Caco-2 (cell line): ENCODE measurements at regions not wholly inside any gene's neighbourhood (a gene's known extent, or its start where the extent isn't known, plus 50 kb on each side); places are given as distances from the start of the nearest gene placed in this dataset.

Source experiments
- BruUV-seq: library from RNA; stranded (reverse); fragments of 400-500 nt; replicated peaks from 2 replicates; lab custom pipeline; 2021; lab: Mats Ljungman, UMichigan
- CTCF ChIA-PET: fragments of 300-600 bp; sonication (Branson Sonifier 250); formaldehyde crosslinking; loops from one replicate; lab custom pipeline; 2022; ENCODE audit warnings: antibody characterized with exemption; lab: Charles Lee
- POLR2A ChIA-PET: fragments of 300-600 bp; sonication (Branson Sonifier 250); formaldehyde crosslinking; loops from one replicate; lab custom pipeline; 2022; ENCODE audit warnings: antibody characterized with exemption; lab: Charles Lee
- DNase-seq, 2 experiments: peaks; one replicate each; pipeline versions ENCODE4 v3.0.0 to v3.0.0-alpha.2; 2020 to 2022
- H3K27me3 ChIP-seq: replicated peaks from 2 replicates; pipeline ENCODE4 v1.6.0; 2011; ENCODE audit warnings: low read length; ENCODE audit not compliant: control insufficient read depth, insufficient read depth
- H3K36me3 ChIP-seq: 2 replicates; pipeline ENCODE4 v1.5.1; 2011; ENCODE audit warnings: low read length; ENCODE audit not compliant: control insufficient read depth, insufficient read depth
- H3K4me1 ChIP-seq: fragments of 250-450 bp; sonication (Bioruptor Pico); 2 replicates; pipeline ENCODE4 v1.5.1; 2020; ENCODE audit warnings: mild to moderate bottlenecking
- H3K4me3 ChIP-seq: 2 replicates; pipeline ENCODE4 v1.5.1; 2011; ENCODE audit warnings: low read depth, mild to moderate bottlenecking, control low read depth, low read length
- H3K9me3 ChIP-seq: fragments of 250-450 bp; sonication (Bioruptor Pico); 2 replicates; pipeline ENCODE4 v1.5.1; 2020; ENCODE audit warnings: mild to moderate bottlenecking, moderate library complexity
- H3K27ac Mint-ChIP-seq: one replicate; pipeline ENCODE4 v1.8.0; 2022; ENCODE audit warnings: mixed read lengths; ENCODE audit not compliant: unreplicated experiment
- H3K27me3 Mint-ChIP-seq: one replicate; pipeline ENCODE4 v1.8.0; 2022; ENCODE audit warnings: mixed read lengths; ENCODE audit not compliant: insufficient read depth, unreplicated experiment
- H3K36me3 Mint-ChIP-seq: one replicate; pipeline ENCODE4 v1.8.0; 2022; ENCODE audit warnings: mild to moderate bottlenecking, mixed read lengths; ENCODE audit not compliant: insufficient read depth, unreplicated experiment
- H3K4me1 Mint-ChIP-seq: one replicate; pipeline ENCODE4 v1.8.0; 2022; ENCODE audit warnings: low read depth, mixed read lengths; ENCODE audit not compliant: unreplicated experiment
- H3K4me3 Mint-ChIP-seq: one replicate; pipeline ENCODE4 v1.8.0; 2022; ENCODE audit warnings: mild to moderate bottlenecking, moderate library complexity, mixed read lengths; ENCODE audit not compliant: unreplicated experiment
- H3K9me3 Mint-ChIP-seq: one replicate; pipeline ENCODE4 v1.8.0; 2022; ENCODE audit warnings: mixed read lengths; ENCODE audit not compliant: unreplicated experiment
- CTCF ChIP-seq, 2 experiments: fragments of 200-600 bp in 1 of 2; IDR thresholded peaks; 1 replicate in 1 of 2; 2 replicates in 1 of 2; pipeline versions ENCODE4 v1.5.1 to v1.8.0; 2011 to 2022; ENCODE audit warnings: antibody characterized with exemption in 1 of 2, control low read depth in 1 of 2, inconsistent platforms in 1 of 2, low read depth in 1 of 2, low read length in 1 of 2, mild to moderate bottlenecking in 1 of 2, moderate library complexity in 1 of 2; ENCODE audit not compliant: insufficient read depth in 1 of 2, severe bottlenecking in 1 of 2, unreplicated experiment in 1 of 2
- intact Hi-C: fragments of 100-400 bp; cut with micrococcal nuclease; formaldehyde crosslinking; loops from one replicate; pipeline ENCODE4 v1.10.0; 2022; ENCODE audit not compliant: unreplicated experiment

DNA sequence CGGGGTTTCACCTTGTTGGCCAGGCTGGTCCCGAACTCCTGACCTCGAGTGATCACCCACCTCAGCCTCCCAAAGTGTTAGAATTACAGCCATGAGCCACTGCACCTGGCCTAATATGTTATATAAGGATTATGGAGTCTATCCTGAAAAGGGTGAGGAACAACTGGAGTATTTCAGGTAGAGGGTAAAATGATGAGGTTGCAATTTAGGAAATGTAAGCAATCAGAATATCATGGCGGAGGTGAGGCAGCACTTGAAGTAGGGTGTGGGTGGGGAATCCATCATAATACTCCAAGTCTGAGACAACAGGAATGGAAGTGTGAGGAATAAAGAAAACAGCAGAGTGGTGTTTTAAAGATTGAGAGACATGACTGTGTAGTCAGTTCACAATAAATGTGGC is 582.2 kb downstream of the FGF9 start:
- no peak for DNase-seq
- Mint-ChIP-seq H3K4me3 (no peak overlapping the region), H3K9me3 (no peaks in the 10 kb centered on the region), H3K27me3 (no peaks in the 10 kb centered on the region), H3K4me1 (no peaks in the 10 kb centered on the region), H3K27ac (no peak overlapping the region), H3K36me3 (no peaks in the 10 kb centered on the region)
- Histone ChIP-seq H3K36me3 (no peaks in the 10 kb centered on the region), H3K27me3 (no peaks in the 10 kb centered on the region), H3K4me1 (no peaks in the 10 kb centered on the region), H3K9me3 (no peaks in the 10 kb centered on the region), H3K4me3 (no peak overlapping the region)
- intact Hi-C loops, result no loop called here
- CTCF ChIA-PET, result no interaction called here
- TF ChIP-seq CTCF (IDR thresholded peaks at IDR 0.05; ENCODE audit: insufficient read depth in 1 of 2, low read depth in 1 of 2, low read length in 1 of 2, severe bottlenecking in 1 of 2, unreplicated experiment in 1 of 2), result no peak
- POLR2A ChIA-PET, result no interaction called here
- no TSS peak for BruUV-seq

DNA sequence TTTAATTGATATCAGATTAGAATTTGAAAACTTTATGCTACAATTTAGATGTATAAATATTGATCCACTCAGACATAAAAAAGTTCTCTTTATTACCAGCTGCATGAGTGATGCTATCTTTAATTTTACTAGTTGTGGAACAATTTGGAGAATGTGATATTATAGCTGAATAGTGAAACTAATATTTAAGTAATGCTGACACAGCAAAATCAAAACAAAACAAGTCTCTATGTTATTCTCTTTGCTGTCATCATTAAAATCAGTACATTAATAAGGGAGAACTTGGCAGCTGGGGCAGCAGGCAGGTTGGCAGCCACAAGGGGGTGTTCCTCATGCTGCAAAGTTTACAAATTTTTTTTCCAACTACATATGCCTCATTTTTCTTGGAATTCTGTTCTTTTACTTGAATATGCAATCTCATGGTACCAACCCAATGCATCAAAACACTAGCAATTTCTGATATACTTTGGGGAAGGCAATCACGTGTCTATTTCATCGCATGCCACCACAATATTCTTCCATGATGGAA is 585.3 kb downstream of the FGF9 start:
- ChIA-PET CTCF (no interaction called here), POLR2A (no interaction called here)
- no peaks in the 10 kb centered on the region for H3K36me3 ChIP-seq
- no peaks in the 10 kb centered on the region for H3K27me3 ChIP-seq
- no TSS peak for BruUV-seq
- peak in 1 of 2 experiments; percentile 47 for TF ChIP-seq CTCF (IDR thresholded peaks at IDR 0.05; ENCODE audit: insufficient read depth in 1 of 2, low read depth in 1 of 2, low read length in 1 of 2, severe bottlenecking in 1 of 2, unreplicated experiment in 1 of 2)
- DNase-seq, result no peak
- intact Hi-C loops, result no loop called here
- no peaks in the 10 kb centered on the region for H3K4me1 Mint-ChIP-seq
- no peak overlapping the region for H3K4me3 Mint-ChIP-seq
- no peaks in the 10 kb centered on the region for H3K9me3 ChIP-seq
- H3K27ac Mint-ChIP-seq, result no peak overlapping the region
- no peaks in the 10 kb centered on the region for H3K4me1 ChIP-seq
- no peaks in the 10 kb centered on the region for H3K9me3 Mint-ChIP-seq
- H3K4me3 ChIP-seq, result no peak overlapping the region
- H3K36me3 Mint-ChIP-seq, result no peaks in the 10 kb centered on the region
- H3K27me3 Mint-ChIP-seq, result no peaks in the 10 kb centered on the region

GRCh38 chr13:22262001-22262885 is 591.4 kb downstream of the FGF9 start:
- CTCF ChIA-PET, result no interaction called here
- no peak overlapping the region for H3K4me3 Mint-ChIP-seq

More at GRCh38 chr13:22262001-22262885, 591.4 kb downstream of the FGF9 start:
- POLR2A ChIA-PET, result no interaction called here
- Mint-ChIP-seq H3K27ac (no peak overlapping the region), H3K27me3 (no peaks in the 10 kb centered on the region), H3K4me1 (no peaks in the 10 kb centered on the region), H3K36me3 (no peaks in the 10 kb centered on the region), H3K9me3 (no peaks in the 10 kb centered on the region)
- Histone ChIP-seq H3K4me1 (no peaks in the 10 kb centered on the region), H3K4me3 (no peak overlapping the region), H3K36me3 (no peaks in the 10 kb centered on the region), H3K9me3 (no peaks in the 10 kb centered on the region), H3K27me3 (no peaks in the 10 kb centered on the region)
- DNase-seq, result no peak
- no TSS peak for BruUV-seq
- intact Hi-C loops, result no loop called here
- no peak for TF ChIP-seq CTCF (IDR thresholded peaks at IDR 0.05; ENCODE audit: insufficient read depth in 1 of 2, low read depth in 1 of 2, low read length in 1 of 2, severe bottlenecking in 1 of 2, unreplicated experiment in 1 of 2)
